ENCODE measurements at regions not wholly inside any gene's neighbourhood (a gene's known extent, or its start where the extent isn't known, plus 50 kb on each side); places are given as distances from the start of the nearest gene placed in this dataset.

- 94 to 95% methylated on average over 3 to 4 of the region's 4 CpGs for WGBS, 2 experiments (ENCODE audit: insufficient coverage in 1 of 2, insufficient read length in 1 of 2)
These were observed 478.5 kb upstream of the EPHA3 start for GRCh38 chr3:88628901-88629300.

GRCh38 chr3:88632226-88632625, 475.2 kb upstream of the EPHA3 start:
- no peak for TF ChIP-seq CTCF (conservative IDR thresholded peaks at IDR 0.05)
- Histone ChIP-seq H3K4me3 (ENCODE audit: low read length) (no peak overlapping the region), H3K36me3 (ENCODE audit: control insufficient read depth, insufficient read depth, low read length) (no peaks in the 10 kb centered on the region), H3K9ac (ENCODE audit: extremely low read depth, low read length, poor library complexity, severe bottlenecking) (no peak overlapping the region), H3K9me3 (ENCODE audit: control insufficient read depth, low read length) (peaks cover 5% of the 10 kb centered on the region), H3K4me1 (ENCODE audit: control insufficient read depth, insufficient read depth, low read length) (no peaks in the 10 kb centered on the region), H3K27ac (ENCODE audit: low read depth, low read length) (no peak overlapping the region), H3K27me3 (ENCODE audit: control insufficient read depth, insufficient read depth, low read length, poor library complexity, severe bottlenecking) (no peaks in the 10 kb centered on the region)
- Mint-ChIP-seq H3K36me3 (ENCODE audit: low read depth) (no peaks in the 10 kb centered on the region), H3K9me3 (peaks cover 11% of the 10 kb centered on the region), H3K4me3 (no peak overlapping the region), H3K27me3 (ENCODE audit: insufficient read depth) (no peaks in the 10 kb centered on the region), H3K27ac (no peak overlapping the region), H3K4me1 (no peaks in the 10 kb centered on the region)
- DNase-seq = no peak
- 90 to 100% methylated on average over 1 to 2 of the region's 2 CpGs for WGBS, 2 experiments (ENCODE audit: insufficient coverage in 1 of 2, insufficient read length in 1 of 2)

More at GRCh38 chr3:88628901-88629300, 478.5 kb upstream of the EPHA3 start:
- Histone ChIP-seq H3K27me3 (ENCODE audit: control insufficient read depth, insufficient read depth, low read length, poor library complexity, severe bottlenecking) (no peaks in the 10 kb centered on the region), H3K36me3 (ENCODE audit: control insufficient read depth, insufficient read depth, low read length) (no peaks in the 10 kb centered on the region), H3K27ac (ENCODE audit: low read depth, low read length) (no peak overlapping the region), H3K9me3 (ENCODE audit: control insufficient read depth, low read length) (no peaks in the 10 kb centered on the region), H3K4me3 (ENCODE audit: low read length) (no peak overlapping the region), H3K9ac (ENCODE audit: extremely low read depth, low read length, poor library complexity, severe bottlenecking) (no peak overlapping the region), H3K4me1 (ENCODE audit: control insufficient read depth, insufficient read depth, low read length) (no peaks in the 10 kb centered on the region)
- TF ChIP-seq CTCF (conservative IDR thresholded peaks at IDR 0.05) = no peak
- no peaks in the 10 kb centered on the region for H3K9me3 Mint-ChIP-seq
- no peak for DNase-seq
- no peaks in the 10 kb centered on the region for H3K4me1 Mint-ChIP-seq
- H3K4me3 Mint-ChIP-seq = no peak overlapping the region
- no peak overlapping the region for H3K27ac Mint-ChIP-seq
- no peaks in the 10 kb centered on the region for H3K27me3 Mint-ChIP-seq (ENCODE audit: insufficient read depth)
- H3K36me3 Mint-ChIP-seq (ENCODE audit: low read depth) = no peaks in the 10 kb centered on the region

GRCh38 chr3:88640581-88640980, 466.8 kb upstream of the EPHA3 start:
- Histone ChIP-seq H3K27me3 (ENCODE audit: control insufficient read depth, insufficient read depth, low read length, poor library complexity, severe bottlenecking) (no peaks in the 10 kb centered on the region), H3K9ac (ENCODE audit: extremely low read depth, low read length, poor library complexity, severe bottlenecking) (no peak overlapping the region), H3K36me3 (ENCODE audit: control insufficient read depth, insufficient read depth, low read length) (no peaks in the 10 kb centered on the region), H3K9me3 (ENCODE audit: control insufficient read depth, low read length) (peaks cover 3% of the 10 kb centered on the region), H3K4me3 (ENCODE audit: low read length) (no peak overlapping the region), H3K4me1 (ENCODE audit: control insufficient read depth, insufficient read depth, low read length) (peaks cover 7% of the 10 kb centered on the region), H3K27ac (ENCODE audit: low read depth, low read length) (no peak overlapping the region)
- DNase-seq = no peak
- TF ChIP-seq CTCF (conservative IDR thresholded peaks at IDR 0.05) = no peak
- 92% methylated on average over 1 of the region's 1 CpG; no CpG with 5 or more reads in 1 of the 2 experiments for WGBS, 2 experiments (ENCODE audit: insufficient coverage in 1 of 2, insufficient read length in 1 of 2)
- Mint-ChIP-seq H3K4me3 (no peak overlapping the region), H3K27ac (no peak overlapping the region), H3K9me3 (peaks cover 9% of the 10 kb centered on the region), H3K27me3 (ENCODE audit: insufficient read depth) (no peaks in the 10 kb centered on the region), H3K4me1 (peaks cover 13% of the 10 kb centered on the region), H3K36me3 (ENCODE audit: low read depth) (no peaks in the 10 kb centered on the region)

Data from endodermal cell (in vitro differentiated cells).